DND-41 (cell line): ENCODE measurements at regions not wholly inside any gene's neighbourhood (a gene's known extent, or its start where the extent isn't known, plus 50 kb on each side); places are given as distances from the start of the nearest gene placed in this dataset.

ENCODE experiments used
- CTCF ChIP-seq: IDR thresholded peaks from 2 replicates; pipeline ENCODE4 v1.5.1; 2012; ENCODE audit warnings: borderline replicate concordance, low read length, moderate library complexity, mild to moderate bottlenecking; ENCODE audit not compliant: poor library complexity, severe bottlenecking; ENCODE audit errors: extremely low read depth
- EZH2 ChIP-seq: IDR thresholded peaks from 3 replicates; pipeline ENCODE4 v1.6.1; 2012; ENCODE audit warnings: borderline replicate concordance, low read depth, mild to moderate bottlenecking, moderate library complexity, low read length, inconsistent platforms; ENCODE audit not compliant: severe bottlenecking

GRCh38 chr10:124320778-124321432 is 97.8 kb downstream of the OAT start:
- no peak for TF ChIP-seq CTCF
- TF ChIP-seq EZH2 = no peak
